ENCODE measurements at regions not wholly inside any gene's neighbourhood (a gene's known extent, or its start where the extent isn't known, plus 50 kb on each side); places are given as distances from the start of the nearest gene placed in this dataset.

DNA sequence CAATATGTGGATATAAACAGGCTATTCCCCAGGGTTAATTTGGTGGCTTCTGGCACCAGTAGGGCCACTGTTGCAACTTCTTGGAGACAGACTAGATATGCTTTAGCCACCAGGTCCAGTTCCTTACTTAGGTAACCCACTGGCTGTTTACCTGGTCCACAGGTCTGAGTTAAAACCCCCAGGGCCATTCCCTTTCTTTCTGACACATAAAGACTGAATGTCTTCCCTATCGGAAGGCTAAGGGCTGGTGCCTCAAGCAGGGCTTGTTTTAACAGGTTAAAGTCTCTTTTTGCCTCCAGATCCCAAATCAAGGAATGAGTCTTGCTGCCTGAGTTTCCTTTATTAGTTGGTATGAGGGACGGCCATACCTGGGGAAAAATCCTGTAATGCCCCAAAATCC is 1052.7 kb upstream of the CNTN5 start:
- Histone ChIP-seq H3K4me3 (ENCODE audit: low read length in 2 of 2) (no peak overlapping the region), H3K36me3 (ENCODE audit: control insufficient read depth in 2 of 2, insufficient read depth in 2 of 2, low read length in 1 of 2) (no peaks in the 10 kb centered on the region), H3K4me1 (ENCODE audit: control insufficient read depth in 2 of 2, insufficient read depth in 2 of 2, low read length in 2 of 2) (no peaks in the 10 kb centered on the region), H3K9me3 (ENCODE audit: control insufficient read depth in 2 of 2, insufficient read depth in 1 of 2, low read length in 1 of 2) (no peaks in the 10 kb centered on the region), H3K27ac (ENCODE audit: low read depth in 1 of 2, low read length in 1 of 2) (no peak overlapping the region), H3K27me3 (ENCODE audit: control insufficient read depth in 2 of 2, insufficient read depth in 1 of 2, low read length in 1 of 2) (no peaks in the 10 kb centered on the region)
- 92% methylated on average over 2 of the region's 2 CpGs for WGBS
- no peak for DNase-seq (ENCODE audit: low read depth in 6 of 9, low spot score in 9 of 9)

DNA sequence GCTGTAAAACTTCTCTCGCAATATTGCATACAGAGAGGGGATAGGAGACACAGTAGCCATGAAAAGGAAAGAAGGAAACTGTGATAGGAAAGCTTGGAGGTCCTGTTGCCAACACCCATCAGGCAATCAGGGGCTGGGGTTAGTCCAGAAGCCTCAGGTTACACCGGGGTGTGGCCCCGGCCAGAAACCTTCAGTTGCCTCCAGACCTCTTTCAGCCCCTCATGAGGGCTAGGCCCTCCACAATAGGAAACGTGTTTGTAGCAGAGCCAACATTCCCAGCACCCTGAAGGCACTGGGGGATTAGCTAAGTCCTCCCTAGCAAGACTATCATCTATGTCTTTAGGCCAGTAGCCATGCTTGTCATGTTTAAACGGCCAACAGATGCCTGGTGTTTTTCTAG is 1048.0 kb upstream of the CNTN5 start:
- H3K27me3 ChIP-seq (ENCODE audit: control insufficient read depth in 2 of 2, insufficient read depth in 1 of 2, low read length in 1 of 2), result no peaks in the 10 kb centered on the region
- 81% methylated on average over 5 of the region's 5 CpGs for WGBS
- DNase-seq (ENCODE audit: low read depth in 6 of 9, low spot score in 9 of 9), result no peak
- no peak overlapping the region for H3K4me3 ChIP-seq (ENCODE audit: low read length in 2 of 2)
- H3K4me1 ChIP-seq (ENCODE audit: control insufficient read depth in 2 of 2, insufficient read depth in 2 of 2, low read length in 2 of 2), result no peaks in the 10 kb centered on the region
- no peaks in the 10 kb centered on the region for H3K9me3 ChIP-seq (ENCODE audit: control insufficient read depth in 2 of 2, insufficient read depth in 1 of 2, low read length in 1 of 2)
- no peak overlapping the region for H3K27ac ChIP-seq (ENCODE audit: low read depth in 1 of 2, low read length in 1 of 2)
- H3K36me3 ChIP-seq (ENCODE audit: control insufficient read depth in 2 of 2, insufficient read depth in 2 of 2, low read length in 1 of 2), result no peaks in the 10 kb centered on the region

DNA sequence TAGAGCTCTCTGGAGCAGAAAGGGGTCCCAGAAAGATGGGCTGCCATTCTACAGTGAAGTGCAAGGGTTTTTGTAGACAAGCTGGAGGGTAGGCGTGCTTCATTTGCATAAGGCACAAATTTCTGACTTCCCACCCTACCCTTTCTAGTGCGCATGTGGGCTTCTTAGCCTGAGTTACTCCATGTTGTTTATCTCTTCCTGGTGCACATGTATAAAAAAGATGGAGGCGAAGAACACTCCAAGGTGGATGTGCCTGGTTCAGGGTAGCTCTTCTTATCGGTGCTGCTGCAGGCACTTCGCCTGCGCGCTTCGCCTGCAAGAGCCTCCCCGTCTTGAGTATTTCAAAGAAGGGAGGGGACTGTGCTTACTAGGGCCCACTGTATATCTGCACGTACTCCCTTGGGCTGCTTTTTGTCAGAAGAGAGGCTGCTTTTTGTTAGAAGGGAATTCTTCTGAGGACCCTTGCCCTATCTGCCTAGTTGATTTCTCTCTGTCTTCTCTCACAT is 1047.3 kb upstream of the CNTN5 start:
- no peak overlapping the region for H3K27ac ChIP-seq (ENCODE audit: low read depth in 1 of 2, low read length in 1 of 2)
- no peak for DNase-seq (ENCODE audit: low read depth in 6 of 9, low spot score in 9 of 9)
- no peaks in the 10 kb centered on the region for H3K4me1 ChIP-seq (ENCODE audit: control insufficient read depth in 2 of 2, insufficient read depth in 2 of 2, low read length in 2 of 2)
- H3K9me3 ChIP-seq (ENCODE audit: control insufficient read depth in 2 of 2, insufficient read depth in 1 of 2, low read length in 1 of 2), result no peaks in the 10 kb centered on the region
- 90% methylated on average over 10 of the region's 10 CpGs for WGBS
- no peaks in the 10 kb centered on the region for H3K27me3 ChIP-seq (ENCODE audit: control insufficient read depth in 2 of 2, insufficient read depth in 1 of 2, low read length in 1 of 2)
- H3K4me3 ChIP-seq (ENCODE audit: low read length in 2 of 2), result no peak overlapping the region
- H3K36me3 ChIP-seq (ENCODE audit: control insufficient read depth in 2 of 2, insufficient read depth in 2 of 2, low read length in 1 of 2), result no peaks in the 10 kb centered on the region

DNA sequence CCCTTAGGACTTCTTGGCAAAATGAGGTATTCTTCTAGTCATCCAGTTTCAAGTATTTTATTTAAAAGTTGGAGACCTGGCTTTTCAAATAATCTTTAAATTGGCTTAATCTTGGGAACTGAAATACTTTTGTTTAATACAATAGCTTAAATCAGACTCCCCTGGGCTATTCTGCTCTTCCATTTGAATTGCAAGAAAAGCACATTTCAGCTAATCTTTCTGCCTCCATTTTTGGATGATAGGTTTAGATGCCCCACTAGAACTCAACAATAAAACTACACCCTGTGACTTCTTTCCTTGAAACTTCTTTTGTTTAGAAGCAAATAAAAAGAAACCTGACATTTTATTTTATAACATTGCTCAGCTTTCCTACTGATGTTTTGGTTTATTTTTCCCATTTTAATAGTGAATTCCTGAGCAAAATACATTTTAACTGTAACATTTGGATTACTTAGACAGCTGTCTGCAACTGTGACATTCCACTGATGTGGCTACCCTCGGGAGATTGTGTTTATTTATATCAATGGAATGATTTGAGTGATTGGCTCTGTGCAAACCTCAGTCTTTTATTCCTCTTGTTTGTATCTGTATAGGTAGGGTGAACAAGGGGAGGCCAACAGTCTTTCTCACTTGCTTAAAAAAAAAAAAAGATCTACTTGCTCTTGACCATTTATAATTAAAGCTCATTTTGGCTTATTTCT is 1045.8 kb upstream of the CNTN5 start:
- no peak overlapping the region for H3K4me3 ChIP-seq (ENCODE audit: low read length in 2 of 2)
- no peaks in the 10 kb centered on the region for H3K4me1 ChIP-seq (ENCODE audit: control insufficient read depth in 2 of 2, insufficient read depth in 2 of 2, low read length in 2 of 2)
- H3K9me3 ChIP-seq (ENCODE audit: control insufficient read depth in 2 of 2, insufficient read depth in 1 of 2, low read length in 1 of 2), result no peaks in the 10 kb centered on the region
- 81% methylated on average over 1 of the region's 1 CpG for WGBS
- no peaks in the 10 kb centered on the region for H3K36me3 ChIP-seq (ENCODE audit: control insufficient read depth in 2 of 2, insufficient read depth in 2 of 2, low read length in 1 of 2)
- no peaks in the 10 kb centered on the region for H3K27me3 ChIP-seq (ENCODE audit: control insufficient read depth in 2 of 2, insufficient read depth in 1 of 2, low read length in 1 of 2)
- DNase-seq (ENCODE audit: low read depth in 6 of 9, low spot score in 9 of 9), result no peak
- H3K27ac ChIP-seq (ENCODE audit: low read depth in 1 of 2, low read length in 1 of 2), result no peak overlapping the region

DNA sequence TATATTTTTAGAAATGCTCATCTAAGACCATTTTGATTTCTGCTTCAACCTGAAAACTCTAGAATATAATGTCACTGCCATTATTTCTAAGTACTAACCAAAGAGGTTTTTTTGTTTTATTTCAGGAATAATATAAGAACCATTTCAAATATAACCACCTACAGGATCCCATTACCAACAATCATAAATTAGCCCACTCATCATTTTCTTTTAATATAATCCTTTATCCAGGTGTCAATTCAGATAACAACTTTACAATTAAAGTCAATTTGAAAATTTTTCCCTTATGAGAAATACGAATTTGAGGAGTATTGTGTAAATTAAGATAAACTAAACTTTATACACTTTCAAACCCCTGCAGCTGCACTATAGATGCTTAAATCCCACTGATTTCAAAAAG is 1043.0 kb upstream of the CNTN5 start:
- DNase-seq (ENCODE audit: low read depth in 6 of 9, low spot score in 9 of 9), result no peak
- H3K4me3 ChIP-seq (ENCODE audit: low read length in 2 of 2), result no peak overlapping the region
- H3K36me3 ChIP-seq (ENCODE audit: control insufficient read depth in 2 of 2, insufficient read depth in 2 of 2, low read length in 1 of 2), result no peaks in the 10 kb centered on the region
- H3K27me3 ChIP-seq (ENCODE audit: control insufficient read depth in 2 of 2, insufficient read depth in 1 of 2, low read length in 1 of 2), result no peaks in the 10 kb centered on the region
- no peaks in the 10 kb centered on the region for H3K4me1 ChIP-seq (ENCODE audit: control insufficient read depth in 2 of 2, insufficient read depth in 2 of 2, low read length in 2 of 2)
- H3K9me3 ChIP-seq (ENCODE audit: control insufficient read depth in 2 of 2, insufficient read depth in 1 of 2, low read length in 1 of 2), result peaks cover 0 to 4% of the 10 kb centered on the region in 2 donors
- WGBS, result 89% methylated on average over 1 of the region's 1 CpG
- no peak overlapping the region for H3K27ac ChIP-seq (ENCODE audit: low read depth in 1 of 2, low read length in 1 of 2)

DNA sequence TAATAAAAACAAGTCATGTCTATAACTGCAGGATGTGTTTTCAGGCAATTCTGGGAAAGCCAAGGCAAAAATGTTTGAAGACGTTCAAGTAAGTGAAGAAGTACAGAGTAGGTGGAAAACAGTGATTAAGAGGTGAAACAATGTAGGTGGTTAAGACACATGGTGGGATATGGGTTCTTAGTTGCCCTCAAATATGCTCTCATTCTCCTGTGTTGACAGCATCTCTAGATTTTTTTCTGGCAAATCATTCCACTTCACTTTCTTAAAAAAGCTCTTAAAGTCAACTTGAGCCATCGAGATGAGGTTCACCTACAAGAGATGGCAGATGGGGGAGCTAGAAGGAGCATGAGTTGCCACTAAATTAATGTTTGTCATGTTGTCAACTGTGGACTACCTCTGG is 1041.0 kb upstream of the CNTN5 start:
- Histone ChIP-seq H3K4me1 (ENCODE audit: control insufficient read depth in 2 of 2, insufficient read depth in 2 of 2, low read length in 2 of 2) (no peaks in the 10 kb centered on the region), H3K9me3 (ENCODE audit: control insufficient read depth in 2 of 2, insufficient read depth in 1 of 2, low read length in 1 of 2) (peaks cover 0 to 4% of the 10 kb centered on the region in 2 donors), H3K27ac (ENCODE audit: low read depth in 1 of 2, low read length in 1 of 2) (no peak overlapping the region), H3K27me3 (ENCODE audit: control insufficient read depth in 2 of 2, insufficient read depth in 1 of 2, low read length in 1 of 2) (no peaks in the 10 kb centered on the region), H3K4me3 (ENCODE audit: low read length in 2 of 2) (no peak overlapping the region), H3K36me3 (ENCODE audit: control insufficient read depth in 2 of 2, insufficient read depth in 2 of 2, low read length in 1 of 2) (no peaks in the 10 kb centered on the region)
- no peak for DNase-seq (ENCODE audit: low read depth in 6 of 9, low spot score in 9 of 9)
- 93% methylated on average over 2 of the region's 2 CpGs for WGBS

DNA sequence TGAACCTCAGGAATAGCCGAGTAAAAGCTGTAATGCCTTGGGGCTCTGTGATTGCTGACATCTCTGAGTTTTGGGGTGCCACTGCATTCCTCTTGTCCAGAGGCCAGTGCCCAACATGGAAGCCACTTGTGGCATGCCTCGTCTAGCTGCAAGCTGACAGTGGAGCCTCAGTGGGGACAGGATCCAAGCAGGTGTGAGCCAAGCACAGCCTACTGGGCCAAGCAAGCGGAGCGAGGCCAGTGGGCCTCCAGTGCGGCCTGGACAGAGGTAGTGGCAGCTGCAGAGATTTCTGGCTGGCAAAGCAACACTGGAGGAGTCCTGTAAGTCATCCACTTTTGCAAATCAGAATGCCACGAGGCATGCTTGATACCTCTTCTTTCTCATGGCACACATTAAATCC is 1038.2 kb upstream of the CNTN5 start:
- Histone ChIP-seq H3K9me3 (ENCODE audit: control insufficient read depth in 2 of 2, insufficient read depth in 1 of 2, low read length in 1 of 2) (peaks cover 0 to 4% of the 10 kb centered on the region in 2 donors), H3K27ac (ENCODE audit: low read depth in 1 of 2, low read length in 1 of 2) (no peak overlapping the region), H3K4me3 (ENCODE audit: low read length in 2 of 2) (no peak overlapping the region), H3K4me1 (ENCODE audit: control insufficient read depth in 2 of 2, insufficient read depth in 2 of 2, low read length in 2 of 2) (no peaks in the 10 kb centered on the region), H3K36me3 (ENCODE audit: control insufficient read depth in 2 of 2, insufficient read depth in 2 of 2, low read length in 1 of 2) (no peaks in the 10 kb centered on the region), H3K27me3 (ENCODE audit: control insufficient read depth in 2 of 2, insufficient read depth in 1 of 2, low read length in 1 of 2) (no peaks in the 10 kb centered on the region)
- DNase-seq (ENCODE audit: low read depth in 6 of 9, low spot score in 9 of 9), result no peak
- 97% methylated on average over 6 of the region's 6 CpGs for WGBS

DNA sequence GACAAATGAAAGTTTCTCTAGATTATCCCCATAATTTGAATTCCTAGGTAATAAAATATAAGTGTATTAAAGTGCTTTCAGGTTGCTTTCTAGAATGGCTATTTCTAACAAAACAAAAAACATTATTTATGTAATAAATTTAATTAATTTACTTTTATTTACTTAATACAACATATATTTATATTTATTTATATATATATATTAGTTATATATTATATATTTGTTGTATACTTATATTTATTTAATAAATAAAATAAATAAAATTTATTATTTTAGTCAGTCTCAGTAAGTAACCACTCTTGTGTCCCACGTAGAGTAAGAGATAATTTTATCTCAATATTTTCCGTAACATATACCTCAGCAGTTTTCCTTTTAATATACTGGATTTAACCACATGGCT is 1031.6 kb upstream of the CNTN5 start:
- WGBS, result 97% methylated on average over 2 of the region's 2 CpGs
- no peak overlapping the region for H3K27ac ChIP-seq (ENCODE audit: low read depth in 1 of 2, low read length in 1 of 2)
- no peak overlapping the region for H3K4me3 ChIP-seq (ENCODE audit: low read length in 2 of 2)
- no peaks in the 10 kb centered on the region for H3K9me3 ChIP-seq (ENCODE audit: control insufficient read depth in 2 of 2, insufficient read depth in 1 of 2, low read length in 1 of 2)
- no peaks in the 10 kb centered on the region for H3K27me3 ChIP-seq (ENCODE audit: control insufficient read depth in 2 of 2, insufficient read depth in 1 of 2, low read length in 1 of 2)
- no peaks in the 10 kb centered on the region for H3K36me3 ChIP-seq (ENCODE audit: control insufficient read depth in 2 of 2, insufficient read depth in 2 of 2, low read length in 1 of 2)
- DNase-seq (ENCODE audit: low read depth in 6 of 9, low spot score in 9 of 9), result no peak
- no peaks in the 10 kb centered on the region for H3K4me1 ChIP-seq (ENCODE audit: control insufficient read depth in 2 of 2, insufficient read depth in 2 of 2, low read length in 2 of 2)

DNA sequence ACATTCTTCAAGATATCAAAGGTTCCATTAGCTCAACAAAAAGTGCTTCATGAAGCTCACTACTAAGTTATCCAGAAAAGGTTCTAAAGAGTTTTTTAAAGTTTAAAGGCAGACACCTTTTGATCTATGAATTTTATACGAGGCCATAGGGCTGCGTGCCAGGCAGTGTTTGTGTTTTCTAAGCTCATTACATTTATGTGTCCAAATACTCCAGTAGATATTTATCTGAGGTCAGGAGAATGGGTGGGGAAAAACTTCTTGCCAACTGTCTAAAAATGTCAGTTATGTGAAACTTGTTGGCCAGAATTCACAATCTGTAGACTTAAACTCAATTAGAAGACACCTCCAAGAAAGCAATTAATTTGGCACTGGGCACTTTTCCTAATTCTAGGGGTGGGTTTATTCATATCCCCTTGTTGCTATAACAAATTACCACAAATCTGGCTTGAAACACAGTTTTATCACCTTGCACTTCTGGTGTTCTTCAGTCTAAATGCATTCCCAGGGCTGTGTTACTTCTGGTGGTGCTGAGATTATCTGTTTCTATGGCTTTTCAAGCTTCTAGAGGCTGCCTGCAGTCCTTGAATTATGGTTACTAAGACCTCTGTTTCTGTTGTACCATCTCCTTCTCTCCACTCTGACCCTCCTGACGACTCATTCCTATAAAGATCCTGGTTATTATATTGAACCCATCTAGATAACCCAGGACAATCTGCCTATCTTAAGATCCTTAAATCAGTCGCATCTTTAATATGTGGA is 1030.4 kb upstream of the CNTN5 start:
- no peaks in the 10 kb centered on the region for H3K9me3 ChIP-seq (ENCODE audit: control insufficient read depth in 2 of 2, insufficient read depth in 1 of 2, low read length in 1 of 2)
- no peaks in the 10 kb centered on the region for H3K27me3 ChIP-seq (ENCODE audit: control insufficient read depth in 2 of 2, insufficient read depth in 1 of 2, low read length in 1 of 2)
- H3K4me1 ChIP-seq (ENCODE audit: control insufficient read depth in 2 of 2, insufficient read depth in 2 of 2, low read length in 2 of 2), result no peaks in the 10 kb centered on the region
- H3K4me3 ChIP-seq (ENCODE audit: low read length in 2 of 2), result no peak overlapping the region
- no peak overlapping the region for H3K27ac ChIP-seq (ENCODE audit: low read depth in 1 of 2, low read length in 1 of 2)
- WGBS, result 69% methylated on average over 4 of the region's 4 CpGs
- no peaks in the 10 kb centered on the region for H3K36me3 ChIP-seq (ENCODE audit: control insufficient read depth in 2 of 2, insufficient read depth in 2 of 2, low read length in 1 of 2)
- DNase-seq (ENCODE audit: low read depth in 6 of 9, low spot score in 9 of 9), result no peak
